K562 (cell line): ENCODE measurements at regions not wholly inside any gene's neighbourhood (a gene's known extent, or its start where the extent isn't known, plus 50 kb on each side); places are given as distances from the start of the nearest gene placed in this dataset.

Experiments
- EGR1 ChIP-seq: fragments of 450-650 bp; conservative IDR thresholded peaks from 2 replicates; pipeline ENCODE4 v1.6.1; 2017; ENCODE audit warnings: mild to moderate bottlenecking
- FOXJ2 ChIP-seq: fragments of 200-800 bp; sonication (Bioruptor generic); IDR thresholded peaks from 2 replicates; pipeline ENCODE4 v1.6.1; 2016; ENCODE audit warnings: missing genetic modification characterization, missing compliant biosample characterization
- JUND ChIP-seq, 2 experiments: IDR thresholded peaks; 2 replicates in 1 of 2; 3 replicates in 1 of 2; pipeline ENCODE4 v1.6.1; 2011; ENCODE audit warnings: borderline replicate concordance in 2 of 2, low read depth in 2 of 2, low read length in 2 of 2, improper control_type of control experiment in 1 of 2, missing biosample characterization in 1 of 2, missing genetic modification characterization in 1 of 2, missing genetic modification reagents in 1 of 2
- MYC ChIP-seq, 2 experiments: fragments of 250-450 bp in 1 of 2; sonication (Bioruptor Pico) in 1 of 2; IDR thresholded peaks; 2 replicates each; pipeline versions ENCODE4 v1.5.1 to v1.6.1; 2012 to 2021; ENCODE audit warnings: low read depth in 2 of 2, borderline replicate concordance in 1 of 2, improper control_type of control experiment in 1 of 2, low read length in 1 of 2, mild to moderate bottlenecking in 1 of 2, moderate library complexity in 1 of 2
- NFATC3 ChIP-seq: fragments of 450-650 bp; IDR thresholded peaks from 2 replicates; pipeline ENCODE4 v1.6.1; 2017; ENCODE audit warnings: mild to moderate bottlenecking
- NRF1 ChIP-seq, 2 experiments: fragments of 450-650 bp; IDR thresholded peaks in 1 of 2; conservative IDR thresholded peaks in 1 of 2; 2 replicates each; pipeline ENCODE4 v1.6.1; 2014; ENCODE audit warnings: mild to moderate bottlenecking in 2 of 2
- PHTF2 ChIP-seq: fragments of 250-450 bp; sonication (Bioruptor Pico); IDR thresholded peaks from 2 replicates; pipeline ENCODE4 v1.5.0; 2021; ENCODE audit warnings: mild to moderate bottlenecking
- ZNF408 ChIP-seq: fragments of 250-450 bp; sonication (Bioruptor Pico); IDR thresholded peaks from 2 replicates; pipeline ENCODE4 v1.4.0; 2020; ENCODE audit warnings: low read depth, mild to moderate bottlenecking, moderate library complexity
- TF ChIP-seq, protein P1 (sequence below), 2 experiments: fragments of 200-800 bp in 1 of 2; sonication (Bioruptor generic) in 1 of 2; sonication (generic) in 1 of 2; formaldehyde crosslinking in 1 of 2; IDR thresholded peaks in 1 of 2; conservative IDR thresholded peaks in 1 of 2; 2 replicates each; pipeline versions ENCODE4 v1.5.0 to v1.6.1; 2016 to 2020; ENCODE audit warnings: missing compliant biosample characterization in 1 of 2, missing genetic modification characterization in 1 of 2, missing genetic modification reagents in 1 of 2
- TF ChIP-seq, protein P2 (sequence below): fragments of 450-650 bp; conservative IDR thresholded peaks from 2 replicates; pipeline ENCODE4 v1.6.1; 2016; ENCODE audit warnings: missing genetic modification characterization, low read depth, mild to moderate bottlenecking, missing compliant biosample characterization, moderate library complexity
- TF ChIP-seq, protein P3 (sequence below): fragments of 450-650 bp; formaldehyde crosslinking; IDR thresholded peaks from 2 replicates; pipeline ENCODE4 v1.4.0; 2020; ENCODE audit warnings: mild to moderate bottlenecking, moderate library complexity
- TF ChIP-seq, protein P4 (sequence below): fragments of 450-650 bp; IDR thresholded peaks from 2 replicates; pipeline ENCODE4 v1.6.1; 2016; ENCODE audit warnings: mild to moderate bottlenecking
- TF ChIP-seq, protein P5 (sequence below): fragments of 450-650 bp; formaldehyde crosslinking; IDR thresholded peaks from 2 replicates; pipeline ENCODE4 v1.4.0; 2022; ENCODE audit warnings: missing genetic modification characterization

DNA sequence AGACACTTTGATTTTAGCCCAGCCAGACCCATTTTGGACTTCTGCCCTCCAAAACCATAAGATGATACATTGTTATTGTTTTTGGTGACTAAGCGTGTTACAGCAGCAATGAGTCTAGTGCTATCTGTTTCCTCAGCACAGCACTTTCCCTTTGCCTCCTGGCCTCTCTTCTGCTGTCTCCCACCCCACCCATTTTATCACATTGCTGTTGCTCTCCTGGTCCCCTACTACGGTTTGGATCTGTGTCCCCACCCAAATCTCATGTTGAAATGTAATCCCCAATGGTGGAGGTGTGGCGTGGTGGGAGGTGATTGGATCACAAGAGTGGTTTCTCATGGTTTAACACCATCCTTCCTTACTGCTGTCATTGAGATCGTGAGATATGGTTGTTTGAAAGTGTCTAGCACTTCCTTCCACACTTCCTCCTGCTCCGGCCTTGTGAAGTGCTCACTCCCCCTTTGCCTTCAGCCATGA lies 59.8 kb upstream of the CD82 start (continued):
- TF ChIP-seq, protein P1, sequence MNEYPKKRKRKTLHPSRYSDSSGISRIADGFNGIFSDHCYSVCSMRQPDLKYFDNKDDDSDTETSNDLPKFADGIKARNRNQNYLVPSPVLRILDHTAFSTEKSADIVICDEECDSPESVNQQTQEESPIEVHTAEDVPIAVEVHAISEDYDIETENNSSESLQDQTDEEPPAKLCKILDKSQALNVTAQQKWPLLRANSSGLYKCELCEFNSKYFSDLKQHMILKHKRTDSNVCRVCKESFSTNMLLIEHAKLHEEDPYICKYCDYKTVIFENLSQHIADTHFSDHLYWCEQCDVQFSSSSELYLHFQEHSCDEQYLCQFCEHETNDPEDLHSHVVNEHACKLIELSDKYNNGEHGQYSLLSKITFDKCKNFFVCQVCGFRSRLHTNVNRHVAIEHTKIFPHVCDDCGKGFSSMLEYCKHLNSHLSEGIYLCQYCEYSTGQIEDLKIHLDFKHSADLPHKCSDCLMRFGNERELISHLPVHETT (CRISPR knock-in tag; conservative IDR thresholded peaks at IDR 0.05 in 1 of 2, IDR thresholded peaks at IDR 0.05 in 1 of 2) = no peak
- TF ChIP-seq MYC (IDR thresholded peaks at IDR 0.05; ENCODE audit: low read depth, low read length) (no peak), MYC (CRISPR knock-in tag; IDR thresholded peaks at IDR 0.05; ENCODE audit: borderline replicate concordance, low read depth) (no peak), ZNF408 (CRISPR knock-in tag) (no peak), PHTF2 (CRISPR knock-in tag) (no peak), JUND (IDR thresholded peaks at IDR 0.05; ENCODE audit: borderline replicate concordance, low read depth, low read length) (no peak), JUND (tag; IDR thresholded peaks at IDR 0.05; ENCODE audit: borderline replicate concordance, low read depth, low read length) (peak; percentile 52; the same call in 1 of the 3 replicates), NRF1 (conservative IDR thresholded peaks at IDR 0.05 in 1 of 2, IDR thresholded peaks at IDR 0.05 in 1 of 2) (0 out of 4 replicates have a peak, but pooled peaks of 1 of the 2 experiments have one; percentile 4), NFATC3 (no peak), FOXJ2 (tag) (no peak), EGR1 (no peak)
- TF ChIP-seq, protein P2, sequence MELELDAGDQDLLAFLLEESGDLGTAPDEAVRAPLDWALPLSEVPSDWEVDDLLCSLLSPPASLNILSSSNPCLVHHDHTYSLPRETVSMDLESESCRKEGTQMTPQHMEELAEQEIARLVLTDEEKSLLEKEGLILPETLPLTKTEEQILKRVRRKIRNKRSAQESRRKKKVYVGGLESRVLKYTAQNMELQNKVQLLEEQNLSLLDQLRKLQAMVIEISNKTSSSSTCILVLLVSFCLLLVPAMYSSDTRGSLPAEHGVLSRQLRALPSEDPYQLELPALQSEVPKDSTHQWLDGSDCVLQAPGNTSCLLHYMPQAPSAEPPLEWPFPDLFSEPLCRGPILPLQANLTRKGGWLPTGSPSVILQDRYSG = no peak
- TF ChIP-seq, protein P3, sequence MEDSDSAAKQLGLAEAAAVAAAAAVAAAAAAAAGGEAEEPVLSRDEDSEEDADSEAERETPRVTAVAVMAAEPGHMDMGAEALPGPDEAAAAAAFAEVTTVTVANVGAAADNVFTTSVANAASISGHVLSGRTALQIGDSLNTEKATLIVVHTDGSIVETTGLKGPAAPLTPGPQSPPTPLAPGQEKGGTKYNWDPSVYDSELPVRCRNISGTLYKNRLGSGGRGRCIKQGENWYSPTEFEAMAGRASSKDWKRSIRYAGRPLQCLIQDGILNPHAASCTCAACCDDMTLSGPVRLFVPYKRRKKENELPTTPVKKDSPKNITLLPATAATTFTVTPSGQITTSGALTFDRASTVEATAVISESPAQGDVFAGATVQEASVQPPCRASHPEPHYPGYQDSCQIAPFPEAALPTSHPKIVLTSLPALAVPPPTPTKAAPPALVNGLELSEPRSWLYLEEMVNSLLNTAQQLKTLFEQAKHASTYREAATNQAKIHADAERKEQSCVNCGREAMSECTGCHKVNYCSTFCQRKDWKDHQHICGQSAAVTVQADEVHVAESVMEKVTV (CRISPR knock-in tag) = no peak
- TF ChIP-seq, protein P4, sequence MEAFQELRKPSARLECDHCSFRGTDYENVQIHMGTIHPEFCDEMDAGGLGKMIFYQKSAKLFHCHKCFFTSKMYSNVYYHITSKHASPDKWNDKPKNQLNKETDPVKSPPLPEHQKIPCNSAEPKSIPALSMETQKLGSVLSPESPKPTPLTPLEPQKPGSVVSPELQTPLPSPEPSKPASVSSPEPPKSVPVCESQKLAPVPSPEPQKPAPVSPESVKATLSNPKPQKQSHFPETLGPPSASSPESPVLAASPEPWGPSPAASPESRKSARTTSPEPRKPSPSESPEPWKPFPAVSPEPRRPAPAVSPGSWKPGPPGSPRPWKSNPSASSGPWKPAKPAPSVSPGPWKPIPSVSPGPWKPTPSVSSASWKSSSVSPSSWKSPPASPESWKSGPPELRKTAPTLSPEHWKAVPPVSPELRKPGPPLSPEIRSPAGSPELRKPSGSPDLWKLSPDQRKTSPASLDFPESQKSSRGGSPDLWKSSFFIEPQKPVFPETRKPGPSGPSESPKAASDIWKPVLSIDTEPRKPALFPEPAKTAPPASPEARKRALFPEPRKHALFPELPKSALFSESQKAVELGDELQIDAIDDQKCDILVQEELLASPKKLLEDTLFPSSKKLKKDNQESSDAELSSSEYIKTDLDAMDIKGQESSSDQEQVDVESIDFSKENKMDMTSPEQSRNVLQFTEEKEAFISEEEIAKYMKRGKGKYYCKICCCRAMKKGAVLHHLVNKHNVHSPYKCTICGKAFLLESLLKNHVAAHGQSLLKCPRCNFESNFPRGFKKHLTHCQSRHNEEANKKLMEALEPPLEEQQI = peak; percentile 89
- TF ChIP-seq, protein P5, sequence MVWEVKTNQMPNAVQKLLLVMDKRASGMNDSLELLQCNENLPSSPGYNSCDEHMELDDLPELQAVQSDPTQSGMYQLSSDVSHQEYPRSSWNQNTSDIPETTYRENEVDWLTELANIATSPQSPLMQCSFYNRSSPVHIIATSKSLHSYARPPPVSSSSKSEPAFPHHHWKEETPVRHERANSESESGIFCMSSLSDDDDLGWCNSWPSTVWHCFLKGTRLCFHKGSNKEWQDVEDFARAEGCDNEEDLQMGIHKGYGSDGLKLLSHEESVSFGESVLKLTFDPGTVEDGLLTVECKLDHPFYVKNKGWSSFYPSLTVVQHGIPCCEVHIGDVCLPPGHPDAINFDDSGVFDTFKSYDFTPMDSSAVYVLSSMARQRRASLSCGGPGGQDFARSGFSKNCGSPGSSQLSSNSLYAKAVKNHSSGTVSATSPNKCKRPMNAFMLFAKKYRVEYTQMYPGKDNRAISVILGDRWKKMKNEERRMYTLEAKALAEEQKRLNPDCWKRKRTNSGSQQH = no peak
